ENCODE measurements at regions not wholly inside any gene's neighbourhood (a gene's known extent, or its start where the extent isn't known, plus 50 kb on each side); places are given as distances from the start of the nearest gene placed in this dataset.

DNA sequence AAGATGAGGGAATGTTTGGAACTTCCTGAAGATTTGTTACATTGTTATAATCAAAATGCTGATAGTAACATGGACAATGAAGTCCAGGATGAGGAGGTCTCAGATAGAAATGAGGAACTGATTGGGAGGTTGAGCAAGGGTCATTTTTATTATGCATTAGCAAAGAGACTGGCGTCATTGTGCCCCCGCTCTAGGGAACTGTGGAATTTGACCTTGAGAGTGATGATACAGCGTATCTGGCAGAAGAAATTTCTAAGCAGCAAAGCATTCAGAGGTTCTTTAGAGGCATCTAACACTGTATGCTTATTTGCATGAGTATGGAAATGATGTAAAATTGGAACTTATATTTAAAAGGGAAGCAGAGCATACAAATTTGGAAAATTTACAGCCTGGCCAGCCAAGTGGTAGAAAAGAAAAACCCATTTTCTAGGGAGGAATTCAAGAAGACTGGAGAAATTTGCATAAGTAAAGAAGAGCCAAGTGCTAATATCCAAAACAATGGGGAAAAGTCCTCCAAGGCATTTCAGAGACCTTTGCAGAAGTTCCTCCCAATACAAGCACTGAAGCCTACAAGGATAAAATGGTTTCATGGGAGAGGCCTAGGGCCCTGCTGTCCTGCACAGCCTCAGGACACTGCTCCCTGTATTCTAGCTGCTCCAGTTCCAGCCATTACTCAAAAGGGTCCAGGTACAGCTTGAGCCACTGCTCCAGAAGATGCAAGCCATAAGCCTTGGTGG, 483.0 kb upstream of the NDST4 start:
- TF ChIP-seq CTCF (IDR thresholded peaks at IDR 0.05) (no peak), POLR2A (IDR thresholded peaks at IDR 0.05) (no peak)
